ENCODE measurements at regions not wholly inside any gene's neighbourhood (a gene's known extent, or its start where the extent isn't known, plus 50 kb on each side); places are given as distances from the start of the nearest gene placed in this dataset.

DNA sequence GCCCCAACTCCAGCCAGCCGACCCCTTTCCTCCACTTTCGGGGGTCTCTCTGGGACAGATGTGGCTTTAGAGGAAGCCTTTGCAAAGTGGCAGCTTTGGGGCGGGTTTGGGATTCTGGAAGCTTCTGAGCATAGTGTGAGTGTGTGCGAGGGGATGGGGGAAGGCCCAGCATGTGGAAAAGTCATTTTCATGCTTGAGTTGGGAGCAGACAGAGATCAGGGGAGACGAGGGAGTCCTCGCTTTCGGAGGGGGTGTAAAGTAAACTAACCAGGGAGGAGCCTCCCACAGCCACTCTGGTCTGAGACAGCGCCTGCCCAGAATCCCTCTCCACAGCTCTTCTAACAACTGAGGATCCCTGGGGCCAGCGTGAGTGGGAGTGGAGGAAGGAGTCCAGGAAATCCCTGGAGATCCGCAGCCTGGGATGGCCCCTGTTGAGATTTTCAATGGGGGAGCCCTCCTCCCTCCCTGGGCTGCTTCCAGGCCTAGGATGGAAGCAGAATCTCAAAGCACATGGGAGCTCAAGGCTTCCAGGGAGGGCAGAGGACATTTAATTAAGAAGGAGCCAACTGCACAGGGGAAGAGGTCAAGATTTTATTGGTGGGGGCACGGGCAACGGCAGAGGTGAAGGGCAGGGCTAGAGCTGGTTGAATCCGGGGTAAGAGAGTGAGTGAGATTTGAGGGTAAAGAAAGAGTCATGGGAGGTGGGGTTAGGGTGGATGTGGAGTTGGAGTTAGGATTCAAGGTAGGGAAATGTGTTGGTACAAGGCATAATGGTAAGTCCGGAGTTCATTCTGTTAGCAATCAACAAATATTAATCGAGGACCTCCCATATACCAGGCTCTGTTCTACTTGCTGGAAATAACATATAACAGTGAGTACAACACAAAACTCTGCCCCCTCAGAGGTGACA is 102.3 kb upstream of the FOXP4 start:
- Histone ChIP-seq H3K4me3 (ENCODE audit: insufficient read depth, low read length) (peak overlapping the region; percentile 43), H3K27ac (ENCODE audit: low read depth, low read length) (no peak overlapping the region), H3K4me1 (ENCODE audit: insufficient read depth, low read length) (peaks cover 4% of the 10 kb centered on the region), H3K36me3 (ENCODE audit: insufficient read depth, low read length) (no peaks in the 10 kb centered on the region), H3K9me3 (ENCODE audit: low read depth, low read length) (no peaks in the 10 kb centered on the region), H3K27me3 (ENCODE audit: insufficient read depth, low read length) (peaks cover 51% of the 10 kb centered on the region), H3K4me2 (ENCODE audit: insufficient read depth, low read length) (no peak overlapping the region), H2AFZ (ENCODE audit: low read length) (no peak overlapping the region), H4K20me1 (ENCODE audit: insufficient read depth, low read length) (no peaks in the 10 kb centered on the region), H3K79me2 (ENCODE audit: insufficient read depth, low read length) (no peaks in the 10 kb centered on the region)
- no peak for TF ChIP-seq CTCF (IDR thresholded peaks at IDR 0.05; ENCODE audit: extremely low read depth, low read depth, low read length)
- peak; percentile 89 for DNase-seq (ENCODE audit: insufficient read length, low spot score, missing footprints)

GRCh38 chr6:41445261-41445660 is 100.9 kb upstream of the FOXP4 start:
- Histone ChIP-seq H2AFZ (ENCODE audit: low read length) (no peak overlapping the region), H3K4me3 (ENCODE audit: insufficient read depth, low read length) (no peak overlapping the region), H3K4me1 (ENCODE audit: insufficient read depth, low read length) (peaks cover 4% of the 10 kb centered on the region), H3K36me3 (ENCODE audit: insufficient read depth, low read length) (no peaks in the 10 kb centered on the region), H4K20me1 (ENCODE audit: insufficient read depth, low read length) (no peaks in the 10 kb centered on the region), H3K79me2 (ENCODE audit: insufficient read depth, low read length) (no peaks in the 10 kb centered on the region), H3K9me3 (ENCODE audit: low read depth, low read length) (no peaks in the 10 kb centered on the region), H3K27ac (ENCODE audit: low read depth, low read length) (no peak overlapping the region), H3K27me3 (ENCODE audit: insufficient read depth, low read length) (peaks cover 42% of the 10 kb centered on the region), H3K4me2 (ENCODE audit: insufficient read depth, low read length) (no peak overlapping the region)
- no peak for TF ChIP-seq CTCF (IDR thresholded peaks at IDR 0.05; ENCODE audit: extremely low read depth, low read depth, low read length)
- peak; percentile 29 for DNase-seq (ENCODE audit: insufficient read length, low spot score, missing footprints)

- Histone ChIP-seq H2AFZ (ENCODE audit: low read length) (no peak overlapping the region), H4K20me1 (ENCODE audit: insufficient read depth, low read length) (no peaks in the 10 kb centered on the region), H3K4me3 (ENCODE audit: insufficient read depth, low read length) (no peak overlapping the region), H3K4me1 (ENCODE audit: insufficient read depth, low read length) (peaks cover 4% of the 10 kb centered on the region), H3K9me3 (ENCODE audit: low read depth, low read length) (no peaks in the 10 kb centered on the region), H3K4me2 (ENCODE audit: insufficient read depth, low read length) (no peak overlapping the region), H3K79me2 (ENCODE audit: insufficient read depth, low read length) (no peaks in the 10 kb centered on the region), H3K27me3 (ENCODE audit: insufficient read depth, low read length) (peaks cover 34% of the 10 kb centered on the region), H3K27ac (ENCODE audit: low read depth, low read length) (no peak overlapping the region), H3K36me3 (ENCODE audit: insufficient read depth, low read length) (no peaks in the 10 kb centered on the region)
- no peak for DNase-seq (ENCODE audit: insufficient read length, low spot score, missing footprints)
- no peak for TF ChIP-seq CTCF (IDR thresholded peaks at IDR 0.05; ENCODE audit: extremely low read depth, low read depth, low read length)
Observed at GRCh38 chr6:41446132-41446531, 100.0 kb upstream of the FOXP4 start.

DNA sequence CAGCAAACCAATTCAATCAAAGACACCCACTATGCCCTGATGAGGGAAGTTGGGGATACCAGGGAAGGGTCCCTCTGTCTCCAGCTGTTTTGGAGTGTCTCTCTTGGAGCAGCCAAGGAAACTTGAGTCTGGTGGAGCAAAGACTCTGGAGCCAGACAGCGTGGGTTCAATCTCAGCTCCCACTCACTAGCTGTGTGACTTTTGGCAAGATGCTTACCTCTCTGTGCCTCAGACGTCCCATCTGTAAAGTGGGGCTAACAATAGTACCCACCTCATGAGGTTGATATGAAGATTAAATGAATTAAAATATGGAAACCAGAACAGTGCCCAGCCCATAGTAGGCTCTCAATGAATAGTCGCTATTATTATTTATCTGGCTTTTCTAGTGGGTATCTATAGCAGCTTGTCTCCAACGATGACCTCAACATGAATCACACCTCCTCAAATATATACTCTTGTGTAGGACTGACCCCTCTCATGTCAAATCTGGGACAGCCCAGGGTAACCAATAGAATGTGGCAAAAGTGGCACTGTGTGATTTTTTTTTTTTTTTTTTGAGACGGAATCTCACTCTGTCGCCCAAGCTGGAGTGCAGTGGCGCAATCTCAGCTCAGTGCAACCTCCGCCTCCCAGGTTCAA is 99.2 kb upstream of the FOXP4 start:
- peaks cover 27% of the 10 kb centered on the region for H3K27me3 ChIP-seq (ENCODE audit: insufficient read depth, low read length)
- no peak overlapping the region for H2AFZ ChIP-seq (ENCODE audit: low read length)
- peak; percentile 66 for DNase-seq (ENCODE audit: insufficient read length, low spot score, missing footprints)
- H3K4me2 ChIP-seq (ENCODE audit: insufficient read depth, low read length): no peak overlapping the region
- no peak overlapping the region for H3K4me3 ChIP-seq (ENCODE audit: insufficient read depth, low read length)
- H4K20me1 ChIP-seq (ENCODE audit: insufficient read depth, low read length): no peaks in the 10 kb centered on the region
- TF ChIP-seq CTCF (IDR thresholded peaks at IDR 0.05; ENCODE audit: extremely low read depth, low read depth, low read length): no peak
- H3K9me3 ChIP-seq (ENCODE audit: low read depth, low read length): no peaks in the 10 kb centered on the region
- no peak overlapping the region for H3K27ac ChIP-seq (ENCODE audit: low read depth, low read length)
- peaks cover 8% of the 10 kb centered on the region for H3K4me1 ChIP-seq (ENCODE audit: insufficient read depth, low read length)
- H3K36me3 ChIP-seq (ENCODE audit: insufficient read depth, low read length): no peaks in the 10 kb centered on the region
- no peaks in the 10 kb centered on the region for H3K79me2 ChIP-seq (ENCODE audit: insufficient read depth, low read length)

All from osteoblast (primary cell).